ENCODE measurements at regions not wholly inside any gene's neighbourhood (a gene's known extent, or its start where the extent isn't known, plus 50 kb on each side); places are given as distances from the start of the nearest gene placed in this dataset.

- Histone ChIP-seq H3K9me3 (no peaks in the 10 kb centered on the region), H3K4me3 (no peak overlapping the region), H3K4me1 (peaks cover 0 to 48% (median 20%) of the 10 kb centered on the region in 4 donors), H3K36me3 (no peaks in the 10 kb centered on the region), H3K27ac (peak overlapping the region; percentile 64 to 76 (median 72)), H3K27me3 (no peaks in the 10 kb centered on the region)
- DNase-seq (no peak), ATAC-seq (peak in 2 of 4 donors; percentile 11 to 12)
- TF ChIP-seq POLR2A (IDR thresholded peaks at IDR 0.05) (no peak), CTCF (IDR thresholded peaks at IDR 0.05) (no peak)
- intact Hi-C loops (cut with DNase I), result no loop called here
- WGBS (ENCODE audit: insufficient coverage, low coverage, low lambda C conversion rate, missing lambda C conversion rate), result 14% methylated on average over 1 of the region's 2 CpGs
These were observed 50.9 kb upstream of the PTPN1 start for GRCh38 chr20:50459124-50459918.

- no peaks in the 10 kb centered on the region for H3K27me3 ChIP-seq
- H3K36me3 ChIP-seq, result no peaks in the 10 kb centered on the region
- 55% methylated on average over 5 of the region's 9 CpGs for whole genome bisulfite sequencing (ENCODE audit: insufficient coverage, low coverage, low lambda C conversion rate, missing lambda C conversion rate)
- intact Hi-C loops (cut with DNase I), result loop anchor here (5.0 to 10.0 kb wide), 2 partner anchors 155 to 273 kb away; no protein-coding TSS in a partner anchor
- no peaks in the 10 kb centered on the region for H3K9me3 ChIP-seq
- H3K27ac ChIP-seq, result peak overlapping the region; percentile 64 to 76 (median 72)
- ATAC-seq, result peak; percentile 12 to 37 (median 21)
- H3K4me1 ChIP-seq, result peaks cover 0 to 44% (median 19%) of the 10 kb centered on the region in 4 donors
- TF ChIP-seq POLR2A (IDR thresholded peaks at IDR 0.05), result no peak
- TF ChIP-seq CTCF (IDR thresholded peaks at IDR 0.05), result no peak
- no peak overlapping the region for H3K4me3 ChIP-seq
- DNase-seq, result peak in 1 of 3 donors; percentile 63
These were observed 50.0 kb upstream of the PTPN1 start for GRCh38 chr20:50460115-50460607.

Small RNAs in the stretch of these regions (small RNA-seq; reads per million reads assigned to genes)
- 0 reads per million in 2 experiments for gene RN7SL636P

Data from right lobe of liver (tissue), 6 donors.